NCI-H128 (cell line): ENCODE measurements at regions not wholly inside any gene's neighbourhood (a gene's known extent, or its start where the extent isn't known, plus 50 kb on each side); places are given as distances from the start of the nearest gene placed in this dataset.

Experiments
- DNase-seq: peaks from one replicate; lab custom pipeline; 2025; ENCODE audit not compliant: unreplicated experiment; lab: John Stamatoyannopoulos, UW

- no peak for DNase-seq
Observed at GRCh38 chr6:134744301-134744700, 205.6 kb downstream of the ALDH8A1 start.

GRCh38 chr6:134741200-134741536 is 208.7 kb downstream of the ALDH8A1 start:
- DNase-seq: no peak

- no peak for DNase-seq
Observed at GRCh38 chr6:134740473-134741199, 209.3 kb downstream of the ALDH8A1 start.

GRCh38 chr6:134740027-134740373 is 209.9 kb downstream of the ALDH8A1 start:
- no peak for DNase-seq

- no peak for DNase-seq
Observed at GRCh38 chr6:134739299-134740026, 210.4 kb downstream of the ALDH8A1 start.

- DNase-seq: no peak
Observed at GRCh38 chr6:134738211-134738885, 211.6 kb downstream of the ALDH8A1 start.

- DNase-seq: no peak
Observed at GRCh38 chr6:134735461-134735860, 214.4 kb downstream of the ALDH8A1 start.

GRCh38 chr6:134734312-134734869 is 215.5 kb downstream of the ALDH8A1 start:
- no peak for DNase-seq

- no peak for DNase-seq
Observed at GRCh38 chr6:134733801-134734200, 216.1 kb downstream of the ALDH8A1 start.

- DNase-seq: no peak
Observed at GRCh38 chr6:134732763-134733162, 217.1 kb downstream of the ALDH8A1 start.

GRCh38 chr6:134731615-134732014 is 218.3 kb downstream of the ALDH8A1 start:
- DNase-seq: no peak

- no peak for DNase-seq
Observed at GRCh38 chr6:134730013-134730412, 219.9 kb downstream of the ALDH8A1 start.

- DNase-seq: no peak
Observed at GRCh38 chr6:134729561-134729960, 220.3 kb downstream of the ALDH8A1 start.

GRCh38 chr6:134727081-134727480 is 222.8 kb downstream of the ALDH8A1 start:
- no peak for DNase-seq

GRCh38 chr6:134725590-134725989 is 224.3 kb downstream of the ALDH8A1 start:
- no peak for DNase-seq

GRCh38 chr6:134724771-134725340 is 225.0 kb downstream of the ALDH8A1 start:
- no peak for DNase-seq

- DNase-seq: no peak
Observed at GRCh38 chr6:134723081-134723871, 226.6 kb downstream of the ALDH8A1 start.

GRCh38 chr6:134722200-134722870 is 227.6 kb downstream of the ALDH8A1 start:
- DNase-seq: no peak

- DNase-seq: no peak
Observed at GRCh38 chr6:134721060-134721405, 228.9 kb downstream of the ALDH8A1 start.

GRCh38 chr6:134720353-134721059 is 229.4 kb downstream of the ALDH8A1 start:
- DNase-seq: no peak
